NCI-H460 (cell line): ENCODE measurements at regions not wholly inside any gene's neighbourhood (a gene's known extent, or its start where the extent isn't known, plus 50 kb on each side); places are given as distances from the start of the nearest gene placed in this dataset.

Source experiments
- DNase-seq: peaks from one replicate; pipeline ENCODE4 v3.0.0-alpha.2; 2016; ENCODE audit warnings: low read depth; ENCODE audit errors: extremely low read depth

GRCh38 chr11:126129727-126130671 lies 67.3 kb upstream of the CDON start:
- DNase-seq: no peak

DNA sequence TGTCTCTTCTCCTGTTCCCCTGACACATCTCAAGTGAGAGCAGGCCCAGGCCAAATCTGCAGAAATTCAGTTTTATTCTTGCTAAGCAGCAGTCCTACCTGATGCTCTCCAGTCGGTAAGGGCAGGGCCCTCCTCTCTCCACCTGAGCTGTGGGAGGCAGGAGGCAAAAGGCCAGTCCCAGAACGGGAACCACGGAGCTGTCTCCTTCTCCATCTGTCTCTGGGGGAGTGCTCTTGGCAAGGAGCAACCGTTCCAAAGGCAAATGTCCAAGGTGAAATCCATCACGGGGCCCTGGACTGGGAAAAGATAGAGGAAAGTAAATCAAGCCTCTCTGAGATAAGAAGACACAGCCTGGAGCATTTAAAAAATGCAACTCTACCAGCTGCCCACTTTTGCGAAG lies 65.2 kb upstream of the CDON start:
- DNase-seq: no peak

- DNase-seq: no peak
Measured at GRCh38 chr11:126127284-126127845, 64.7 kb upstream of the CDON start.

GRCh38 chr11:126124231-126124661 lies 61.6 kb upstream of the CDON start:
- DNase-seq: no peak

- DNase-seq: no peak
Measured at GRCh38 chr11:126123686-126124085, 61.0 kb upstream of the CDON start.

DNA sequence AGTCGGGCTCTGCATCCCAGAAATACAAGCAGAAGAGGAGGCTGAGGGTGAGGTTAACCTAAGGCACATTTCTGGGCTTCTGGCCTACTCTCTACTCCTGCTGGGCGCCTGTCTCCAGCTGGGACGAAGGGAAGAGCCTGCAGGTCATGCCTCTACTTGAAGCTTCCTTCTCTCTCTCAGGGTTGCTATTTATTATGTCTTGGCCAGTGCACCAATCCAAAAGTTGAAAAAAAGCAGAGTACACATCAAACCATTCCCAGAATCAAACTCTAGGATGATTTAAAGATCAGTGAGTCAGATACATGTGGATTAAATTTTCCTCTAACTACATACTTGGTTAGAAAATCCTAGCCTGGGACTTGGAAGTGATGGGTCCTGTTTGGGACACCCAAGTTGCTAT lies 60.2 kb upstream of the CDON start:
- no peak for DNase-seq

GRCh38 chr11:126121296-126121695 lies 58.6 kb upstream of the CDON start:
- no peak for DNase-seq

DNA sequence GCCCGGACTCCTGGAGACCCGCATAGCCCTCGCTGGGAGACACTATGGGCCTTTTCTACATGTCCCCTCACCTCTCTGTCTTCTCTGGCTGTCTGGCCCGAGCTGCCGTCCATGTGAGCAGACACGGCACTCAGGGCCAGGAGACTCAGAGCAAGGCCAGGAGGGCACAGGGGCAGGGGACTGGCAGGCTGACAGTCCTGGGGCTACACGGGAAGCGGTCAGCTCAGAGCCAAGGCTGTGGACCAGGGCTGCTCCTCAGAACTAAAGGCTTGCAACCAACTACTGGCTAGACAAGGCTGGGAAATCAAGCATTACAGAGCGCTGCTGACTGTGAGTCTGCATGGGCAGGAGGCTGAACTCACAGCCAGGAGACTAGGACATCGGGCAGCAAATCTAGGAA lies 56.1 kb upstream of the CDON start:
- DNase-seq: no peak

DNA sequence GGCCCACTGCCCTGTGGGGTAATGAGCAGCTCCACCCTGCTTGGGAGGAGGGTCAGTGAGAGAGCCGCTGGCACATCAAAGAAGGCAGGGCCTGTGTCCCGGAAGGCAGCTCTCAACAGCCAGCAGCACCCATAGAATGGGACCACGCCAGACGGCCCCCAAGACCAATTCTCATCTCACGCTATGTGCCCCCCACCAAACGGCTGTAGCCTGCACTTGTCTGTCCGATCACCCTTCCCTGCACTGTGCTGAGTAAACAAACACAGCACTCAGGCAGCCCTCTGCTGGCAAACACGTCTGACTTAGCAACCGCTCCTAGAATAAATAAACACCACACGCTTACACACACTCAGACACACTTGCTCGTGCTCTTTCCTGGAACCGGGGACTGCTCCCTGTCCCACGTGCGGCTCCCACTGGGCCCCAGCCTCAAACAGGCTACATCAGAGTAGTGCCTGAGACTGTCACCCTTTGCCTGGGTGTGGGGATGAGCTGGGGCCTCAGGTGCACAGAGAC lies 53.2 kb upstream of the CDON start:
- peak; percentile 64 for DNase-seq

DNA sequence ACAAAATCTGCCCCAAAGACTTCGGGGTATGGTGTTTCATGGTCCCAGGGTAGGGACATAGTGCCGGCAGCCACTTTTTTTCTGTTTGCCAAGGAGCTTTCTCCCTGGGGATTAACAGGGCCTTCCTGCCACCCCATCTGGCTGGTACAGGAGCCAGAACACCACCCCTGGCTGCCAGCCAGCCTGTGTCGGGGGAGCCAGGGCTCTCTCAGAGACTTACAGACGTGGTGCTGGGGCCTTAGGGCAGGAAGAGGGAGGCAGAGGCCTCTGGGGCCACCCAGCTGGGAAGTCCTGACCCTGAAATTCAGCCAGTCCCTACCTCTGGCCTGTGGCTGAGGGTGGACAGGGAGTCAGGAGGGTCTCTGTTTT lies 52.4 kb upstream of the CDON start:
- no peak for DNase-seq

GRCh38 chr11:126114486-126115126 lies 51.9 kb upstream of the CDON start:
- no peak for DNase-seq

DNA sequence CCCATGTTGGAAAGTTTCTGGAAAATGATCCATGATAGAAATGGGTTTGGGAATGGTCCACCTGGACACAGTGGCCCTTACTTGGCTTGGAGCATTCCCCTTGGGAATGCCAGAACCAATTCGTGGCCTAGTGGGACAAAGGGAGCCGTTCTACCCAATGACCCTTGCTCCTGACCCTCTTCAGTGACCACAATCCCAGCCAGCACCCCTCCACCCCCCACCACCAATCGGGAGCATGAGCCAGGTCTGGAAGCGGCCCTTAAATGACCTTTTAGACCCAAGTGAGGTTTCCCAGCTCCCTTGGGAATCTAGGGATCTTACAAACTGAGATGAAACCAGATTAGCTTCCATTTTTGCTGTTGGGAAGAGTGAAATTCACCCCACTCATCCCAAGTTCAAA lies 51.3 kb upstream of the CDON start:
- DNase-seq: no peak

- DNase-seq: peak; percentile 86
Measured at GRCh38 chr11:126113515-126113957, 50.9 kb upstream of the CDON start.

DNA sequence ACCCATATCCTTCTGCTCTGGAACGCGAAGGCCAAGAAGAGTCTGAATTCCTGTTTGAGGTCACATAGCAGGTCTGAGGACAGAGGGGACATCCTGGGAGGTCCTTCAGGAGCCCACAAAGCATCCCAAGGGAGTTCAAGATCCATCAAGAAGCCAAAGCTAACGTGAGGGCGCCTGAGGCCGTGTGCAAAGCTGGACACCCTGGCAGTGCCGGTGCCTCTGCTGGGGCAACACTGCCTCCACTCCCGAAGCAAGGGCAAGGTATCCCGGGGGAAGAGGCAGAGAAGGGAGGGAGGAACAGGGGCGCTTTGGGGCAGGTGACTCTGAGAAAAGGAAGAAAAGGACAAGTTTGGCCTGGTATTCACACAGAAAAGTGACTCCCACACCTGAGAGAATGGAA lies 50.3 kb upstream of the CDON start:
- no peak for DNase-seq

DNA sequence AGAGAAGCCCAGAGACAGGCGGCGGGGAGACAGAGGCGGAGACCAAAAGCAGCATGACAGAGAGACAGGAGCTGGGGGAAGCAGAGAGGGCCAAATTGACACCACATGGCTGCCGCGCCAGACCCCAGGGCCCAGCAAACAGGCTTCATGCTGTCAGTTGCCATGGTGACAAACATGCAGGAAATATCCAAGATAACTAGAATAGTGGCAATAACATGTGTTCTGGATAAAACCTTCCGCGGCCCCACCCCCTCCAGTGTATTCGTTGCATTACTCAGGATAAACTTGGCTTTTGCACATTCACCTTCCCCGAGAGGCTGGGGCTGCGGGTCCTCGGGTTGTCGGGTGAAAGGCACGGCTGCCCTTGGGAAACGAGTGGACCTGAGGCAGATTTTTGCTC lies 49.9 kb upstream of the CDON start:
- no peak for DNase-seq
